ENCODE measurements at regions not wholly inside any gene's neighbourhood (a gene's known extent, or its start where the extent isn't known, plus 50 kb on each side); places are given as distances from the start of the nearest gene placed in this dataset.

GRCh38 chr5:120765189-120765588 is 301.1 kb downstream of the PRR16 start:
- H3K27ac Mint-ChIP-seq, result no peak overlapping the region

GRCh38 chr5:120767178-120767820 is 303.2 kb downstream of the PRR16 start:
- Histone ChIP-seq H3K4me2 (replicated peaks; ENCODE audit: low read depth, low read length, poor library complexity, severe bottlenecking) (no peak overlapping the region), H3K9me3 (ENCODE audit: control extremely low read depth in 1 of 3, control insufficient read depth in 2 of 3, insufficient read depth in 1 of 3, low read length in 2 of 3) (peaks cover 0 to 3% (median 0%) of the 10 kb centered on the region in 3 donors), H3K4me1 (ENCODE audit: control insufficient read depth in 2 of 2, insufficient read depth in 2 of 2, low read length in 2 of 2) (no peaks in the 10 kb centered on the region), H2AFZ (ENCODE audit: insufficient read depth, low read depth, low read length, poor library complexity, severe bottlenecking) (no peak overlapping the region), H3K4me3 (ENCODE audit: control extremely low read depth in 1 of 5, extremely low read depth in 1 of 5, insufficient read depth in 1 of 5, low read depth in 2 of 5, low read length in 4 of 5) (no peak overlapping the region), H3K27me3 (replicated peaks in 1 of 4; ENCODE audit: control extremely low read depth in 1 of 4, control insufficient read depth in 3 of 4, insufficient read depth in 4 of 4, low read length in 3 of 4) (no peaks in the 10 kb centered on the region), H4K20me1 (ENCODE audit: control insufficient read depth, insufficient read depth, low read length, poor library complexity, severe bottlenecking) (no peaks in the 10 kb centered on the region), H3K36me3 (replicated peaks in 1 of 2; ENCODE audit: control extremely low read depth in 1 of 2, control insufficient read depth in 1 of 2, extremely low read depth in 1 of 2, insufficient read depth in 2 of 2, low read length in 1 of 2) (no peaks in the 10 kb centered on the region), H3K27ac (ENCODE audit: low read length in 2 of 2) (no peak overlapping the region), H3K9ac (ENCODE audit: low read length) (no peak overlapping the region), H3K79me2 (ENCODE audit: control insufficient read depth, insufficient read depth, low read length) (no peaks in the 10 kb centered on the region)
- Mint-ChIP-seq H3K27ac (no peak overlapping the region), H3K27me3 (no peaks in the 10 kb centered on the region), H3K9me3 (ENCODE audit: insufficient read depth) (peaks cover 2% of the 10 kb centered on the region), H3K4me3 (no peak overlapping the region), H3K4me1 (no peaks in the 10 kb centered on the region)
- POLR2A ChIA-PET, result no interaction called here
- DNase-seq (no peak), ATAC-seq (ENCODE audit: low read depth) (no peak)
- intact Hi-C loops (cut with micrococcal nuclease), result no loop called here
- WGBS (ENCODE audit: insufficient coverage), result no CpG with 5 or more reads among the region's 1 CpG
- CTCF ChIA-PET, result no interaction called here
- no peak for TF ChIP-seq CTCF (IDR thresholded peaks at IDR 0.05)
- TF ChIP-seq EZH2 (IDR thresholded peaks at IDR 0.05; ENCODE audit: borderline replicate concordance, insufficient read depth, low read depth, low read length, poor library complexity, severe bottlenecking), result no peak

More at GRCh38 chr5:120765189-120765588, 301.1 kb downstream of the PRR16 start:
- no peak overlapping the region for H3K9ac ChIP-seq (ENCODE audit: low read length)
- ATAC-seq (ENCODE audit: low read depth) (no peak), DNase-seq (no peak)
- H3K4me3 ChIP-seq (ENCODE audit: control extremely low read depth in 1 of 5, extremely low read depth in 1 of 5, insufficient read depth in 1 of 5, low read depth in 2 of 5, low read length in 4 of 5), result no peak overlapping the region
- H3K4me1 Mint-ChIP-seq, result no peaks in the 10 kb centered on the region
- no peaks in the 10 kb centered on the region for H3K27me3 ChIP-seq (replicated peaks in 1 of 4; ENCODE audit: control extremely low read depth in 1 of 4, control insufficient read depth in 3 of 4, insufficient read depth in 4 of 4, low read length in 3 of 4)
- no peak for TF ChIP-seq CTCF (IDR thresholded peaks at IDR 0.05)
- H2AFZ ChIP-seq (ENCODE audit: insufficient read depth, low read depth, low read length, poor library complexity, severe bottlenecking), result no peak overlapping the region
- H3K27me3 Mint-ChIP-seq, result no peaks in the 10 kb centered on the region
- peaks cover 0 to 3% (median 0%) of the 10 kb centered on the region in 3 donors for H3K9me3 ChIP-seq (ENCODE audit: control extremely low read depth in 1 of 3, control insufficient read depth in 2 of 3, insufficient read depth in 1 of 3, low read length in 2 of 3)
- intact Hi-C loops (cut with micrococcal nuclease), result no loop called here
- no peak overlapping the region for H3K4me3 Mint-ChIP-seq
- WGBS (ENCODE audit: insufficient coverage), result no CpG with 5 or more reads among the region's 2 CpGs
- no peak overlapping the region for H3K27ac ChIP-seq (ENCODE audit: low read length in 2 of 2)
- no peaks in the 10 kb centered on the region for H3K36me3 ChIP-seq (replicated peaks in 1 of 2; ENCODE audit: control extremely low read depth in 1 of 2, control insufficient read depth in 1 of 2, extremely low read depth in 1 of 2, insufficient read depth in 2 of 2, low read length in 1 of 2)
- H3K79me2 ChIP-seq (ENCODE audit: control insufficient read depth, insufficient read depth, low read length), result no peaks in the 10 kb centered on the region
- CTCF ChIA-PET, result no interaction called here
- H3K4me2 ChIP-seq (replicated peaks; ENCODE audit: low read depth, low read length, poor library complexity, severe bottlenecking), result no peak overlapping the region
- H4K20me1 ChIP-seq (ENCODE audit: control insufficient read depth, insufficient read depth, low read length, poor library complexity, severe bottlenecking), result no peaks in the 10 kb centered on the region
- H3K4me1 ChIP-seq (ENCODE audit: control insufficient read depth in 2 of 2, insufficient read depth in 2 of 2, low read length in 2 of 2), result no peaks in the 10 kb centered on the region
- POLR2A ChIA-PET, result no interaction called here
- peaks cover 4% of the 10 kb centered on the region for H3K9me3 Mint-ChIP-seq (ENCODE audit: insufficient read depth)

Measured in B cell (primary cell).